CD4-positive, alpha-beta memory T cell (primary cell): ENCODE measurements at regions not wholly inside any gene's neighbourhood (a gene's known extent, or its start where the extent isn't known, plus 50 kb on each side); places are given as distances from the start of the nearest gene placed in this dataset.
"Not testable (repeated sequence)": the region's sequence is repeated elsewhere in the genome, so short reads cannot be mapped to it uniquely, and the experiment has no call there.

Experiments used
- CTCF ChIA-PET: fragments of 350-600 bp; sonication (Branson Sonifier 250); formaldehyde crosslinking; loops from one replicate; lab custom pipeline; 2021; ENCODE audit warnings: inconsistent platforms; ENCODE audit not compliant: partially characterized antibody; lab: Charles Lee
- POLR2A ChIA-PET: fragments of 350-600 bp; sonication (Branson Sonifier 250); formaldehyde crosslinking; loops from one replicate; lab custom pipeline; 2021; ENCODE audit not compliant: partially characterized antibody; lab: Charles Lee
- DNase-seq, 5 donors: peaks; one replicate each; pipeline versions ENCODE4 v3.0.0 to v3.0.0-alpha.2; 2020 to 2022; ENCODE audit warnings: mixed read lengths in 1 of 5
- H3K27ac ChIP-seq: one replicate; pipeline ENCODE4 v1.7.0; 2013; ENCODE audit warnings: low read depth, low read length
- H3K27me3 ChIP-seq: 2 replicates; pipeline ENCODE4 v1.7.0; 2013; ENCODE audit warnings: mild to moderate bottlenecking, low read length, moderate library complexity; ENCODE audit not compliant: insufficient read depth
- H3K36me3 ChIP-seq: 2 replicates; pipeline ENCODE4 v1.7.0; 2013; ENCODE audit warnings: mild to moderate bottlenecking, low read length, moderate library complexity; ENCODE audit not compliant: insufficient read depth
- H3K4me1 ChIP-seq: 2 replicates; pipeline ENCODE4 v1.7.0; 2013; ENCODE audit warnings: mild to moderate bottlenecking, low read length, moderate library complexity; ENCODE audit not compliant: insufficient read depth
- H3K4me3 ChIP-seq, 2 donors: one replicate each; pipeline ENCODE4 v1.7.0; 2013; ENCODE audit warnings: low read length in 2 of 2, mild to moderate bottlenecking in 1 of 2
- H3K9me3 ChIP-seq, 2 donors: one replicate each; pipeline ENCODE4 v1.7.0; 2013; ENCODE audit warnings: low read length in 2 of 2, control low read depth in 1 of 2; ENCODE audit not compliant: control insufficient read depth in 1 of 2
- H3K27ac Mint-ChIP-seq, 7 donors: one replicate each; pipeline ENCODE4 v1.8.0; 2020 to 2021; ENCODE audit warnings: mixed read lengths in 7 of 7, mild to moderate bottlenecking in 6 of 7, inconsistent platforms in 3 of 7, moderate library complexity in 3 of 7
- H3K27me3 Mint-ChIP-seq, 2 donors: one replicate each; pipeline ENCODE4 v1.8.0; 2020 to 2021; ENCODE audit warnings: mixed read lengths in 2 of 2
- H3K36me3 Mint-ChIP-seq, 2 donors: one replicate each; pipeline ENCODE4 v1.8.0; 2020 to 2021; ENCODE audit warnings: mixed read lengths in 2 of 2, inconsistent platforms in 1 of 2, mild to moderate bottlenecking in 1 of 2
- H3K4me1 Mint-ChIP-seq, 4 donors: one replicate each; pipeline ENCODE4 v1.8.0; 2020 to 2021; ENCODE audit warnings: mixed read lengths in 4 of 4, mild to moderate bottlenecking in 1 of 4
- H3K4me3 Mint-ChIP-seq, 8 donors: one replicate each; pipeline ENCODE4 v1.8.0; 2020 to 2021; ENCODE audit warnings: mixed read lengths in 8 of 8, mild to moderate bottlenecking in 7 of 8, moderate library complexity in 6 of 8, inconsistent platforms in 3 of 8
- H3K9me3 Mint-ChIP-seq, 8 donors: one replicate each; pipeline ENCODE4 v1.8.0; 2020 to 2021; ENCODE audit warnings: mixed read lengths in 8 of 8, mild to moderate bottlenecking in 5 of 8, inconsistent platforms in 3 of 8, moderate library complexity in 1 of 8
- intact Hi-C: fragments of 100-400 bp; cut with micrococcal nuclease; formaldehyde crosslinking; loops from one replicate; pipeline ENCODE4 v1.15.1; 2023

- POLR2A ChIA-PET, result no interaction called here
- DNase-seq, result no peak
- Histone ChIP-seq H3K9me3 (no peaks in the 10 kb centered on the region), H3K27me3 (no peaks in the 10 kb centered on the region), H3K4me1 (no peaks in the 10 kb centered on the region), H3K27ac (no peak overlapping the region), H3K36me3 (no peaks in the 10 kb centered on the region), H3K4me3 (no peak overlapping the region)
- peaks cover 3 to 4% of the 10 kb centered on the region in 2 donors for H3K27me3 Mint-ChIP-seq
- H3K4me1 Mint-ChIP-seq, result no peaks in the 10 kb centered on the region
- CTCF ChIA-PET, result no interaction called here
- no peak overlapping the region for H3K4me3 Mint-ChIP-seq
- H3K36me3 Mint-ChIP-seq, result no peaks in the 10 kb centered on the region
- intact Hi-C loops, result no loop called here
- H3K27ac Mint-ChIP-seq, result no peak overlapping the region
- peaks cover 0 to 2% (median 0%) of the 10 kb centered on the region in 8 donors for H3K9me3 Mint-ChIP-seq
These were observed 106.8 kb upstream of the PDE10A start for GRCh38 chr6:165769884-165770283.

- Histone ChIP-seq H3K4me1 (no peaks in the 10 kb centered on the region), H3K9me3 (no peaks in the 10 kb centered on the region), H3K4me3 (no peak overlapping the region), H3K27ac (no peak overlapping the region), H3K36me3 (no peaks in the 10 kb centered on the region), H3K27me3 (no peaks in the 10 kb centered on the region)
- Mint-ChIP-seq H3K9me3 (peaks cover 0 to 2% (median 0%) of the 10 kb centered on the region in 8 donors), H3K4me1 (no peaks in the 10 kb centered on the region), H3K27ac (no peak overlapping the region), H3K4me3 (no peak overlapping the region), H3K36me3 (no peaks in the 10 kb centered on the region), H3K27me3 (peaks cover 2 to 3% of the 10 kb centered on the region in 2 donors)
- DNase-seq, result no peak
- intact Hi-C loops, result no loop called here
- POLR2A ChIA-PET, result no interaction called here
- CTCF ChIA-PET, result no interaction called here
These were observed 106.4 kb upstream of the PDE10A start for GRCh38 chr6:165769401-165769800.

GRCh38 chr6:165768961-165769360 lies 105.9 kb upstream of the PDE10A start:
- ChIA-PET POLR2A (no interaction called here), CTCF (no interaction called here)
- Mint-ChIP-seq H3K27ac (no peak overlapping the region), H3K36me3 (no peaks in the 10 kb centered on the region), H3K4me3 (no peak overlapping the region), H3K27me3 (peaks cover 2 to 3% of the 10 kb centered on the region in 2 donors), H3K9me3 (peaks cover 0 to 2% (median 0%) of the 10 kb centered on the region in 8 donors), H3K4me1 (no peaks in the 10 kb centered on the region)
- intact Hi-C loops, result no loop called here
- Histone ChIP-seq H3K4me1 (no peaks in the 10 kb centered on the region), H3K27ac (no peak overlapping the region), H3K9me3 (no peaks in the 10 kb centered on the region), H3K36me3 (no peaks in the 10 kb centered on the region), H3K27me3 (no peaks in the 10 kb centered on the region), H3K4me3 (no peak overlapping the region)
- no peak for DNase-seq

- peaks cover 2 to 6% of the 10 kb centered on the region in 2 donors for H3K27me3 Mint-ChIP-seq
- no peaks in the 10 kb centered on the region for H3K4me1 Mint-ChIP-seq
- no peak for DNase-seq
- Histone ChIP-seq H3K36me3 (no peaks in the 10 kb centered on the region), H3K27ac (no peak overlapping the region), H3K27me3 (no peaks in the 10 kb centered on the region), H3K4me1 (no peaks in the 10 kb centered on the region), H3K9me3 (no peaks in the 10 kb centered on the region), H3K4me3 (no peak overlapping the region)
- intact Hi-C loops, result no loop called here
- CTCF ChIA-PET, result no interaction called here
- POLR2A ChIA-PET, result no interaction called here
- H3K9me3 Mint-ChIP-seq, result peaks cover 0 to 9% (median 1%) of the 10 kb centered on the region in 8 donors
- no peak overlapping the region for H3K27ac Mint-ChIP-seq
- H3K36me3 Mint-ChIP-seq, result no peaks in the 10 kb centered on the region
- H3K4me3 Mint-ChIP-seq, result no peak overlapping the region
These were observed 104.2 kb upstream of the PDE10A start for GRCh38 chr6:165767228-165767627.

- Histone ChIP-seq H3K4me1 (no peaks in the 10 kb centered on the region), H3K9me3 (no peaks in the 10 kb centered on the region), H3K27me3 (no peaks in the 10 kb centered on the region), H3K27ac (no peak overlapping the region), H3K4me3 (no peak overlapping the region), H3K36me3 (no peaks in the 10 kb centered on the region)
- Mint-ChIP-seq H3K36me3 (no peaks in the 10 kb centered on the region), H3K27ac (no peak overlapping the region), H3K4me1 (no peaks in the 10 kb centered on the region), H3K27me3 (peaks cover 2 to 6% of the 10 kb centered on the region in 2 donors), H3K4me3 (no peak overlapping the region), H3K9me3 (peaks cover 0 to 14% (median 5%) of the 10 kb centered on the region in 8 donors)
- ChIA-PET CTCF (no interaction called here), POLR2A (no interaction called here)
- no peak for DNase-seq
- intact Hi-C loops, result no loop called here
These were observed 103.4 kb upstream of the PDE10A start for GRCh38 chr6:165766457-165766856.

- Histone ChIP-seq H3K27me3 (no peaks in the 10 kb centered on the region), H3K36me3 (no peaks in the 10 kb centered on the region), H3K9me3 (no peaks in the 10 kb centered on the region), H3K4me3 (no peak overlapping the region), H3K4me1 (no peaks in the 10 kb centered on the region), H3K27ac (no peak overlapping the region)
- ChIA-PET POLR2A (no interaction called here), CTCF (no interaction called here)
- Mint-ChIP-seq H3K27ac (no peak overlapping the region), H3K9me3 (peaks cover 0 to 14% (median 6%) of the 10 kb centered on the region in 8 donors), H3K4me1 (no peaks in the 10 kb centered on the region), H3K36me3 (no peaks in the 10 kb centered on the region), H3K27me3 (peaks cover 2 to 6% of the 10 kb centered on the region in 2 donors), H3K4me3 (no peak overlapping the region)
- intact Hi-C loops, result no loop called here
- no peak for DNase-seq
These were observed 103.0 kb upstream of the PDE10A start for GRCh38 chr6:165766026-165766425.

GRCh38 chr6:165765256-165765655 lies 102.2 kb upstream of the PDE10A start:
- CTCF ChIA-PET, H3K36me3 ChIP-seq, H3K27me3 ChIP-seq, POLR2A ChIA-PET, H3K4me3 Mint-ChIP-seq, H3K27ac Mint-ChIP-seq, H3K27ac ChIP-seq, H3K4me1 ChIP-seq, H3K9me3 ChIP-seq, intact Hi-C loops, H3K36me3 Mint-ChIP-seq, H3K4me3 ChIP-seq, H3K27me3 Mint-ChIP-seq, DNase-seq, H3K4me1 Mint-ChIP-seq: not testable (repeated sequence)
- H3K9me3 Mint-ChIP-seq, result peaks cover 0 to 14% (median 6%) of the 10 kb centered on the region in 8 donors

GRCh38 chr6:165762876-165763275 lies 99.8 kb upstream of the PDE10A start:
- H3K27me3 Mint-ChIP-seq, result peaks cover 0 to 4% of the 10 kb centered on the region in 2 donors
- H3K36me3 Mint-ChIP-seq, result no peaks in the 10 kb centered on the region
- no peak for DNase-seq
- H3K9me3 ChIP-seq, result no peaks in the 10 kb centered on the region
- no peaks in the 10 kb centered on the region for H3K36me3 ChIP-seq
- ChIA-PET CTCF (no interaction called here), POLR2A (no interaction called here)
- intact Hi-C loops, result no loop called here
- H3K27ac Mint-ChIP-seq, result no peak overlapping the region
- H3K4me3 Mint-ChIP-seq, result no peak overlapping the region
- no peak overlapping the region for H3K27ac ChIP-seq
- no peaks in the 10 kb centered on the region for H3K4me1 ChIP-seq
- H3K4me1 Mint-ChIP-seq, result no peaks in the 10 kb centered on the region
- no peak overlapping the region for H3K4me3 ChIP-seq
- H3K9me3 Mint-ChIP-seq, result peaks cover 0 to 14% (median 6%) of the 10 kb centered on the region in 8 donors
- no peaks in the 10 kb centered on the region for H3K27me3 ChIP-seq
